ENCODE measurements at regions not wholly inside any gene's neighbourhood (a gene's known extent, or its start where the extent isn't known, plus 50 kb on each side); places are given as distances from the start of the nearest gene placed in this dataset.

- H3K27me3 Mint-ChIP-seq = no peaks in the 10 kb centered on the region
- ATAC-seq (ENCODE audit: poor library complexity) (no peak), DNase-seq (no peak)
- Histone ChIP-seq H3K27ac (ENCODE audit: low read depth in 1 of 2, low read length in 2 of 2) (no peak overlapping the region), H3K9me3 (ENCODE audit: control insufficient read depth in 1 of 2, insufficient read depth in 1 of 2, low read length in 2 of 2) (no peaks in the 10 kb centered on the region), H3K27me3 (ENCODE audit: control insufficient read depth in 1 of 2, insufficient read depth in 2 of 2, low read length in 2 of 2) (no peaks in the 10 kb centered on the region), H3K4me1 (ENCODE audit: insufficient read depth, low read length) (no peaks in the 10 kb centered on the region), H3K36me3 (ENCODE audit: insufficient read depth, low read length) (no peaks in the 10 kb centered on the region), H3K4me3 (ENCODE audit: low read length) (no peak overlapping the region)
- no peak overlapping the region for H3K27ac Mint-ChIP-seq
- no peak for TF ChIP-seq CTCF (IDR thresholded peaks at IDR 0.05)
- no peaks in the 10 kb centered on the region for H3K36me3 Mint-ChIP-seq (ENCODE audit: low read depth)
- POLR2A ChIA-PET = no interaction called here
- no peaks in the 10 kb centered on the region for H3K9me3 Mint-ChIP-seq
- CTCF ChIA-PET = no interaction called here
- no peak overlapping the region for H3K4me3 Mint-ChIP-seq
- no peaks in the 10 kb centered on the region for H3K4me1 Mint-ChIP-seq (ENCODE audit: low read depth)
- intact Hi-C loops (cut with DNase I, micrococcal nuclease) = no loop called here
Observed at GRCh38 chr7:20858951-20859350, 72.3 kb upstream of the SP8 start.

GRCh38 chr7:20861468-20861867 is 74.8 kb upstream of the SP8 start:
- TF ChIP-seq CTCF (IDR thresholded peaks at IDR 0.05) = no peak
- ATAC-seq (ENCODE audit: poor library complexity) (no peak), DNase-seq (no peak)
- CTCF ChIA-PET = no interaction called here
- POLR2A ChIA-PET = no interaction called here
- no peaks in the 10 kb centered on the region for H3K4me1 Mint-ChIP-seq (ENCODE audit: low read depth)
- no peaks in the 10 kb centered on the region for H3K27me3 Mint-ChIP-seq
- no peaks in the 10 kb centered on the region for H3K36me3 Mint-ChIP-seq (ENCODE audit: low read depth)
- Histone ChIP-seq H3K36me3 (ENCODE audit: insufficient read depth, low read length) (no peaks in the 10 kb centered on the region), H3K4me3 (ENCODE audit: low read length) (no peak overlapping the region), H3K9me3 (ENCODE audit: control insufficient read depth in 1 of 2, insufficient read depth in 1 of 2, low read length in 2 of 2) (no peaks in the 10 kb centered on the region), H3K27ac (ENCODE audit: low read depth in 1 of 2, low read length in 2 of 2) (no peak overlapping the region), H3K27me3 (ENCODE audit: control insufficient read depth in 1 of 2, insufficient read depth in 2 of 2, low read length in 2 of 2) (no peaks in the 10 kb centered on the region), H3K4me1 (ENCODE audit: insufficient read depth, low read length) (no peaks in the 10 kb centered on the region)
- no peaks in the 10 kb centered on the region for H3K9me3 Mint-ChIP-seq
- no peak overlapping the region for H3K4me3 Mint-ChIP-seq
- no peak overlapping the region for H3K27ac Mint-ChIP-seq
- intact Hi-C loops (cut with DNase I, micrococcal nuclease) = no loop called here

GRCh38 chr7:20862554-20862953 is 75.9 kb upstream of the SP8 start:
- H3K4me3 ChIP-seq (ENCODE audit: low read length) = no peak overlapping the region
- Mint-ChIP-seq H3K4me1 (ENCODE audit: low read depth) (no peaks in the 10 kb centered on the region), H3K9me3 (no peaks in the 10 kb centered on the region), H3K36me3 (ENCODE audit: low read depth) (no peaks in the 10 kb centered on the region), H3K27me3 (no peaks in the 10 kb centered on the region), H3K4me3 (no peak overlapping the region), H3K27ac (no peak overlapping the region)
- POLR2A ChIA-PET = interaction anchor here (0.5 kb wide), 1 partner anchor 18 kb away, joined by 3 read pairs; no protein-coding TSS in a partner anchor
- no peaks in the 10 kb centered on the region for H3K36me3 ChIP-seq (ENCODE audit: insufficient read depth, low read length)
- no peaks in the 10 kb centered on the region for H3K9me3 ChIP-seq (ENCODE audit: control insufficient read depth in 1 of 2, insufficient read depth in 1 of 2, low read length in 2 of 2)
- H3K4me1 ChIP-seq (ENCODE audit: insufficient read depth, low read length) = no peaks in the 10 kb centered on the region
- no peak for DNase-seq
- CTCF ChIA-PET = no interaction called here
- no peak for TF ChIP-seq CTCF (IDR thresholded peaks at IDR 0.05)
- H3K27me3 ChIP-seq (ENCODE audit: control insufficient read depth in 1 of 2, insufficient read depth in 2 of 2, low read length in 2 of 2) = no peaks in the 10 kb centered on the region
- no peak for ATAC-seq (ENCODE audit: poor library complexity)
- no peak overlapping the region for H3K27ac ChIP-seq (ENCODE audit: low read depth in 1 of 2, low read length in 2 of 2)
- intact Hi-C loops (cut with DNase I, micrococcal nuclease) = no loop called here
